Endothelial cell of umbilical vein (primary cell): ENCODE measurements at regions not wholly inside any gene's neighbourhood (a gene's known extent, or its start where the extent isn't known, plus 50 kb on each side); places are given as distances from the start of the nearest gene placed in this dataset.

Experiments
- BruUV-seq: library from RNA; stranded (reverse); fragments of 400-500 nt; replicated peaks from 2 replicates; lab custom pipeline; 2021; lab: Mats Ljungman, UMichigan
- CTCF ChIA-PET: fragments of 300-600, 350-600 bp; sonication (Branson Sonifier 250); formaldehyde crosslinking; loops from one replicate; lab custom pipeline; 2021; ENCODE audit warnings: antibody characterized with exemption, inconsistent platforms; lab: Charles Lee
- POLR2A ChIA-PET: fragments of 300-600, 350-600 bp; sonication (Branson Sonifier 250); formaldehyde crosslinking; loops from one replicate; lab custom pipeline; 2021; ENCODE audit warnings: antibody characterized with exemption, inconsistent platforms; lab: Charles Lee
- DNase-seq: peaks from one replicate; pipeline ENCODE4 v3.0.0-alpha.2; 2011; ENCODE audit warnings: low read depth, low spot score
- FAIRE-seq: peaks from 2 replicates; lab custom pipeline; 2011; peaks lifted over from hg19 to GRCh38; lab: Jason Lieb, UNC
- H2AFZ ChIP-seq: 2 replicates; pipeline ENCODE4 v1.6.0; 2012; ENCODE audit warnings: low read depth, low read length, control low read depth, inconsistent platforms
- H3K27ac ChIP-seq: 2 replicates; pipeline ENCODE4 v1.5.1; 2011; ENCODE audit warnings: low read depth, mild to moderate bottlenecking, control low read depth, low read length, moderate library complexity; ENCODE audit not compliant: insufficient read depth
- H3K27me3 ChIP-seq, 2 experiments: 2 replicates each; pipeline versions ENCODE4 v1.6.0 to v1.6.1; 2011; ENCODE audit warnings: low read length in 2 of 2, mixed read lengths in 1 of 2; ENCODE audit not compliant: control insufficient read depth in 2 of 2, insufficient read depth in 2 of 2
- H3K36me3 ChIP-seq, 2 experiments: 2 replicates in 1 of 2; 3 replicates in 1 of 2; pipeline ENCODE4 v1.5.1; 2011; ENCODE audit warnings: low read length in 2 of 2, mild to moderate bottlenecking in 1 of 2, moderate library complexity in 1 of 2; ENCODE audit not compliant: control insufficient read depth in 2 of 2, insufficient read depth in 2 of 2; ENCODE audit errors: extremely low read depth in 1 of 2
- H3K4me1 ChIP-seq: 3 replicates; pipeline ENCODE4 v1.5.1; 2011; ENCODE audit warnings: mild to moderate bottlenecking, low read length; ENCODE audit not compliant: control insufficient read depth, insufficient read depth; ENCODE audit errors: extremely low read depth
- H3K4me2 ChIP-seq: 2 replicates; pipeline ENCODE4 v1.6.1; 2011; ENCODE audit warnings: low read length, control low read depth, mixed read lengths; ENCODE audit not compliant: insufficient read depth
- H3K4me3 ChIP-seq, 3 experiments: fragments of 200-600 bp in 1 of 3; sonication (generic), shearing (Covaris generic) in 1 of 3; replicated peaks in 1 of 3; 2 replicates each; pipeline ENCODE4 v1.5.1; 2011 to 2016; ENCODE audit warnings: control low read depth in 3 of 3, low read length in 3 of 3, mild to moderate bottlenecking in 2 of 3, inconsistent platforms in 1 of 3, low read depth in 1 of 3, moderate library complexity in 1 of 3; ENCODE audit not compliant: insufficient read depth in 1 of 3
- H3K79me2 ChIP-seq: 2 replicates; pipeline ENCODE4 v1.6.0; 2012; ENCODE audit warnings: low read length, inconsistent platforms; ENCODE audit not compliant: control insufficient read depth, insufficient read depth
- H3K9ac ChIP-seq: replicated peaks from 2 replicates; pipeline ENCODE3; 2011; ENCODE audit warnings: low read length, control low read depth; ENCODE audit not compliant: insufficient read depth; ENCODE audit errors: extremely low read depth
- H3K9me1 ChIP-seq: replicated peaks from 3 replicates; pipeline ENCODE4 v1.6.0; 2011; ENCODE audit warnings: mild to moderate bottlenecking, low read length; ENCODE audit not compliant: control insufficient read depth, insufficient read depth; ENCODE audit errors: extremely low read depth
- H3K9me3 ChIP-seq: replicated peaks from 2 replicates; pipeline ENCODE4 v1.5.1; 2012; ENCODE audit warnings: low read length, inconsistent platforms; ENCODE audit not compliant: control insufficient read depth, insufficient read depth
- H4K20me1 ChIP-seq: replicated peaks from 2 replicates; pipeline ENCODE3; 2011; ENCODE audit warnings: mild to moderate bottlenecking, low read length; ENCODE audit not compliant: control insufficient read depth, insufficient read depth; ENCODE audit errors: extremely low read depth
- EZH2 ChIP-seq: IDR thresholded peaks from 2 replicates; pipeline ENCODE4 v1.6.1; 2012; ENCODE audit warnings: borderline replicate concordance, low read depth, mild to moderate bottlenecking, moderate library complexity, low read length, inconsistent platforms; ENCODE audit not compliant: severe bottlenecking
- FOS ChIP-seq: IDR thresholded peaks from 2 replicates; pipeline ENCODE4 v1.6.1; 2011; ENCODE audit warnings: mild to moderate bottlenecking, low read length, moderate library complexity, borderline replicate concordance; ENCODE audit not compliant: insufficient read depth
- GATA2 ChIP-seq: IDR thresholded peaks from 2 replicates; pipeline ENCODE4 v1.7.0; 2011; ENCODE audit warnings: low read depth, mild to moderate bottlenecking, moderate library complexity, mixed read lengths, low read length; ENCODE audit not compliant: insufficient read length, insufficient read depth
- JUN ChIP-seq: IDR thresholded peaks from 2 replicates; pipeline ENCODE4 v1.6.1; 2011; ENCODE audit warnings: borderline replicate concordance, low read depth; ENCODE audit not compliant: insufficient read length, insufficient read depth
- MYC ChIP-seq: IDR thresholded peaks from one replicate; pipeline ENCODE4 v1.6.1; 2011; ENCODE audit warnings: mild to moderate bottlenecking, low read depth, low read length
- POLR2A ChIP-seq: IDR thresholded peaks from 2 replicates; pipeline ENCODE4 v1.6.1; 2012; ENCODE audit warnings: low read depth, mild to moderate bottlenecking, control low read depth, low read length
- POLR2AphosphoS5 ChIP-seq: IDR thresholded peaks from 2 replicates; pipeline ENCODE4 v1.6.1; 2012; ENCODE audit warnings: low read depth, mild to moderate bottlenecking, control low read depth, low read length, moderate library complexity; ENCODE audit not compliant: insufficient read depth
- dilution Hi-C: fragments of 300-500 bp; cut with MboI; formaldehyde crosslinking; loops from one replicate; pipeline ENCODE4 v1.15.0; 2019; ENCODE audit warnings: low sequenced_read_pairs; ENCODE audit not compliant: extremely low pct_ligation_motif_present
- intact Hi-C: fragments of 100-400 bp; cut with micrococcal nuclease; formaldehyde crosslinking; loops from one replicate; pipeline ENCODE4 v1.10.0; 2022
- TF ChIP-seq, protein P1 (sequence below), 2 donors: IDR thresholded peaks; 1 replicate in 1 of 2; 2 replicates in 1 of 2; pipeline ENCODE4 v1.5.1; 2011; ENCODE audit warnings: low read length in 2 of 2, mild to moderate bottlenecking in 2 of 2, moderate library complexity in 2 of 2, control low read depth in 1 of 2, inconsistent platforms in 1 of 2, low read depth in 1 of 2; ENCODE audit not compliant: insufficient read depth in 1 of 2; ENCODE audit errors: extremely low read depth in 1 of 2
- TF ChIP-seq, protein P2 (sequence below): IDR thresholded peaks from 2 replicates; pipeline ENCODE4 v1.6.1; 2011; ENCODE audit not compliant: insufficient read depth, insufficient read length

DNA sequence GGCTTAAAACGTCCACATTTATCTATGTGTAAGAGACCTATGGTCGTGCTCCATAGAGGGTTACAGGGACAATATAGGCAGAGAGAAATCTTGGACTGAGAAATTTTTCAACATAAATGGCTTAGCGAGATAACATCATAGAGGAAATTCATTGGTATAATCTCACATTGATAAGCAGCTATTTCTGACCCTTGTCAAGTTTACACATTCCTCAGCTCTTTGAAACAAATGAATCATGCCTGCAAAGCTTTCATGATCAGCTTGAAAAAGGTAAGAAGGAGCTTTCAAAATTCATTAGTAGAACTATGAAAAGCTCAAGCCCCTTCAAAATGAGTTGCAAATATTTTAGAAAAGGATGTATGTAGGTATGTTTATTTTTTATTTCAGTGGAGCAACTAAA, 478.8 kb downstream of the NEBL start:
- Histone ChIP-seq H3K27me3 (no peaks in the 10 kb centered on the region), H3K9me3 (no peaks in the 10 kb centered on the region), H3K9ac (no peak overlapping the region), H3K36me3 (no peaks in the 10 kb centered on the region), H3K9me1 (no peaks in the 10 kb centered on the region), H3K4me3 (no peak overlapping the region), H3K4me1 (no peaks in the 10 kb centered on the region), H2AFZ (no peak overlapping the region), H4K20me1 (no peaks in the 10 kb centered on the region), H3K4me2 (no peak overlapping the region), H3K27ac (no peak overlapping the region), H3K79me2 (no peaks in the 10 kb centered on the region)
- DNase-seq (no peak), FAIRE-seq (no peak)
- ChIA-PET CTCF (no interaction called here), POLR2A (no interaction called here)
- TF ChIP-seq, protein P1, sequence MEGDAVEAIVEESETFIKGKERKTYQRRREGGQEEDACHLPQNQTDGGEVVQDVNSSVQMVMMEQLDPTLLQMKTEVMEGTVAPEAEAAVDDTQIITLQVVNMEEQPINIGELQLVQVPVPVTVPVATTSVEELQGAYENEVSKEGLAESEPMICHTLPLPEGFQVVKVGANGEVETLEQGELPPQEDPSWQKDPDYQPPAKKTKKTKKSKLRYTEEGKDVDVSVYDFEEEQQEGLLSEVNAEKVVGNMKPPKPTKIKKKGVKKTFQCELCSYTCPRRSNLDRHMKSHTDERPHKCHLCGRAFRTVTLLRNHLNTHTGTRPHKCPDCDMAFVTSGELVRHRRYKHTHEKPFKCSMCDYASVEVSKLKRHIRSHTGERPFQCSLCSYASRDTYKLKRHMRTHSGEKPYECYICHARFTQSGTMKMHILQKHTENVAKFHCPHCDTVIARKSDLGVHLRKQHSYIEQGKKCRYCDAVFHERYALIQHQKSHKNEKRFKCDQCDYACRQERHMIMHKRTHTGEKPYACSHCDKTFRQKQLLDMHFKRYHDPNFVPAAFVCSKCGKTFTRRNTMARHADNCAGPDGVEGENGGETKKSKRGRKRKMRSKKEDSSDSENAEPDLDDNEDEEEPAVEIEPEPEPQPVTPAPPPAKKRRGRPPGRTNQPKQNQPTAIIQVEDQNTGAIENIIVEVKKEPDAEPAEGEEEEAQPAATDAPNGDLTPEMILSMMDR (IDR thresholded peaks at IDR 0.05; ENCODE audit: extremely low read depth in 1 of 2, insufficient read depth in 1 of 2, low read depth in 1 of 2, low read length in 2 of 2): no peak
- no peak for TF ChIP-seq FOS
- TF ChIP-seq POLR2AphosphoS5: no peak
- TF ChIP-seq POLR2A: no peak
- TF ChIP-seq EZH2: no peak
- no peak for TF ChIP-seq MYC
- no peak for TF ChIP-seq JUN
- TF ChIP-seq, protein P2, sequence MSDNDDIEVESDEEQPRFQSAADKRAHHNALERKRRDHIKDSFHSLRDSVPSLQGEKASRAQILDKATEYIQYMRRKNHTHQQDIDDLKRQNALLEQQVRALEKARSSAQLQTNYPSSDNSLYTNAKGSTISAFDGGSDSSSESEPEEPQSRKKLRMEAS: no peak
- no peak for TF ChIP-seq GATA2
- intact Hi-C loops (no loop called here), dilution Hi-C loops (no loop called here)
- BruUV-seq: no TSS peak
